ENCODE measurements at regions not wholly inside any gene's neighbourhood (a gene's known extent, or its start where the extent isn't known, plus 50 kb on each side); places are given as distances from the start of the nearest gene placed in this dataset.

DNA sequence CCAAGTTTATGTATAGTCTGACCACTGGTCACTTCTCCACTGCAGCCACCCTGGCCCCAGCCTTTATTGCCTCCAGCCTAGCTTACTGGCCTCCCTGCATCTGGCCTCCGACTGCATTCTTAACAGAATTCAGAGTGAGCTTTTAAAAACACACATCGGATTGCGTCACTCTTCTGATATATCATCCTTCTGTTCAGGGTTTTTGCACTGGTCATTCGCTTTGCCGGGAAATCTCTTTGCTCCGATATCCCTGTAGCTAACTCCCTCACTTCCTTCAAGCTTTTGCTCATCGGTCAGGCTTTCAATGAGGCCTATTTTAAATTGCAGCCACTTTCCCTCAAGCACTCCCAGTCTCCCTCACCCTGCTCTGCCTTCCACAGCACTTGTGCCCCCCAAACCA, 101.6 kb upstream of the DLX2 start:
- no peak for DNase-seq (ENCODE audit: low read depth)

DNA sequence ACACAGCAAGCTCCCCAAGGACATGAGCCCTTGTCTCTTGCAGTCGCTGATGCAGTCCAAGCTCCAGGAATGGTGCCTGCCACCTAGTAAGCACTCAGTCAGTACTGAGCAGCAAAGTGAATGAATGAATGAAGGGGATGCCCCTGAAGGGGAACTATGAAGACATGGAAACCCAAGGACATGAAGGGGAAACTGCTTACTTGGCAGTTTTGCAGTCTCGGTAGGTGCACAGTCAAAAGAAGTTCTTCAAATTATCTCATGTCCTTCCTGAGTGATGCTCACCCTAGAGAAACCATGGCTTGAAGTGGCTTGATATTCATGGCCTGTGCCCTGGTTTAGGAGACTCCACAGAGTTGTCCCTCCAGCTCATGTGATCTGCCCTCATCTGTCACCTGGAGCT, 102.1 kb upstream of the DLX2 start:
- no peak for DNase-seq (ENCODE audit: low read depth)

DNA sequence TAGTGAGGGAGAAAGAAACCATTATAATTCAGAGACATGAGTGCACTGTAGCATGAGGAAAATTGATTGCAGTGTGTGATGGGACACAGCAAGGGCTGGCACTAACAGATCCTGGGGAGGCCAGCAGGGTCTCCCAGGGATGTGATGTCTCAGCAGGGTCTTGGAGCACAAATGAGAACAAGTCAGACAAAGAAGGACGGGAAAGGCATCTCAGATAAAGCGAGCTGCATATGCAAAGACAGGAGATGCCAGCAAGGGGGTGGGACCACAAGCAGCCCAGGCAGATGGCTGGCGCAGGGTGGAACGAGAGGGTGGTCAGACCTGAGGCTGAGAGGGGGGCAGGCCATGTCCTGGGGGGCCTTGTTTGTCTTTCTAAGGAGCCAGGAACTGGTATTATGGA, 102.6 kb upstream of the DLX2 start:
- DNase-seq (ENCODE audit: low read depth), result no peak

DNA sequence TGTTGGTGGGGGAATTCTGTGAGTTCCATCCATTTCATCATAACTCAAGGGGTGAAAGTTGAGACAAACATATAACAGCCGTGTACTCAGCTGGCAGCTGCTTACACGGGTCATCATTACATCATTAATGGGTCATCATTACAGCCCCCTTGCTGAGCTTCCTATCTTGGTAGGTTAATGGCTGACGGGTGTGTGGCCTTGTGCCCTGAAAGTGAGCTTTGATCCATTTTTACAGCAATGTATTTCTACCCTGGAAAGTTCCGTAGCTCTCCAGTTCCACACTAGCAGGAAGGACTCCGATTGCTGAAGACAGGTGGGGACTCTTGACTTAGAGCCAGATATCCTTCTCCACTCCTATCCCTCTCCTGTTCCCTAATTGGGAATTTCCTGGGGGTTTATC, 105.2 kb upstream of the DLX2 start:
- no peak for DNase-seq (ENCODE audit: low read depth)

DNA sequence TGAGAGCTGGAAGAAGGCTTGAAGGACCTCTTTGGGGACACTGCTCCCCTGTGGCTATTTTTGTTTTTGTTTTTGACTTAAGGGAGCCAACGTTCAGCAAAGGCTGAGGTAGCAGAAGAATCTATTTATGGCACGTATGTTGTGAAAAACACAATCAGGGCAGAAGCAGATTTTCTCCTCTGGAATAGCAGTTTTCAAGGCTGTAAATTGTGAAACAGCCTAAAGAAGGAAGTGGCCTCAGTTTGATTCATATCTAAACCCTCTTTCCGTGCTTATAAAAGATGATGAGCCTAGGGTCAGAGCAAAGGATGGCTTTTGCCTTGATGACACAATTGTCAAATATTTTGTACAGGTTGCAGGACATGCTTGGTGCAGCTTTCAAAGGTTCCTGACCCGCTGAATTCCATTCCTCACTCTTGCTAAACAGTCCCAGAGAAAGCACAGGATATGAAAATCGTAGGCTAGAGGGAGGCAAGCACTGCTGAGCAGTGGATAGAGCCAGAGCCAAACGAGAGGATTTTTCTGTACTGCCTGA, 106.2 kb upstream of the DLX2 start:
- no peak for DNase-seq (ENCODE audit: low read depth)

DNA sequence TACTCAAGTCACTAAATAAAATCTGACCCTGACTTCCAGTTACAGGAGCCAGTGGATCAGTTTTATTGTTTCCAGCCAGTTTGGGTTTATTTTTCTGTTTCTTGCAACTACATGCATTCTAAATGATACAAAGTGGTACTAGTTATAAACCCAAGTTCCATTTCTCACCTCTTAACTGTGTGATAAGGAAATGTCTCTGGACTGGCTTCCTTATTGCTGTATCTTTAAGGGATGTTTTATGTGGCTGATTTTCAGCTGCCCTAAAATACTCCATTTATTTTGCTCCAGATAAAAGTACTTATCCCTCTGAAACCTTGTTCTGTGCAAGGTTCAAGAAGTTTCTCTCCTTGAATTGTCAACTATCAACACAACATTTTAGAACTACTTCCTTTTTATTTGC, 107.9 kb upstream of the DLX2 start:
- no peak for DNase-seq (ENCODE audit: low read depth)

DNA sequence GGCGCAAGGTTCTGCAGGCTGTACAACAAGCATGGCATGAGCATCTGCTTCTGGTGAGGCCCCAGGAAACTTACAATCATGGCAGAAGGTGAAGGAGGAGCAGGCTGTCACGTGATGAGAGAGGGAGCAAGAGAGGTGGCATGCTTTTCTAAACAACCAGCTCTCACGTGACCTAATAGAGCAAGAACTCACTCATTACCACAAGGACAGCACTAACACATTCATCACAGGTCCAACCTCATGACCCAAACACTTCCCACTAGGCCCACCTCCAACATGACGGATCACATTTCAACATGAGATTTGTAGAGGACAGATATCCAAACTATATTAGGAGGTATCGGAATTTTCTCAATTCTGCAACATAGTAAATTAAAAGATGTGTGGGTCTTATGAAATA, 108.8 kb upstream of the DLX2 start:
- DNase-seq (ENCODE audit: low read depth), result no peak

DNA sequence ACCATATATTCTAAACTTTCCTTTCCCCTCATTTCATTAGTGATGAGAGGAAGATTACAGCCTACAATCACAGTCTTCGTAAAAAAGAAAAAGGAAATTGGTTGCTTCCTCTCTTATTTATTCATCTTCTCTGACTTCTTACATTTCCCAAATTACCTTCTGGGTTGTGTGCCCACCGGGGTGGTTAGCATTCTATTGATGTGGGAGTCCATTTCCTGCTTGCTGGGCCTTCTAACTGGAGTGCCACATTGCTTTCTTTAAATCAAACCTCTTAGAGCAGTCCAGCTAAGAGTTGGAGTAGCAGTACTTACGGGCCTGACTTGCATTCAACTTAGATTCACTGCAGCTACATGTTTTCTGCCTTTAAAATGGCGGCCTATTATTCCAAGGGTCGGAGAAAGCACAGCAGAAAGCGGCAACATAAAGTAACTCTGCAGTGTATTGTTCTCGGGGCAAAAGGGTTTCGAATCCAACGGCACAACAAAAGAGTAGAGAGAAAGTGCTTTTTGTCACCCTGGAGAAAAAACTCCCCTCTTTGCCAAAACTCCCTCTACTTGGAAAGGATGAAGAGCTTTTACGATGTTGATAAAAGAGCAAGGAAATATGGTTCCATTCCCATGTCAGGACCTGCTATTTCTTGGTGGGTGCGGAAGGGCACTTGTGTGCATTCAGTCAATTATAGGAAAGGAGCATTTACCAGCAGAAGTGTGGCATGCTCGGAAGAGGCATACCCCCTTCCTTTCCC, 110.6 kb upstream of the DLX2 start:
- DNase-seq (ENCODE audit: low read depth), result no peak

DNA sequence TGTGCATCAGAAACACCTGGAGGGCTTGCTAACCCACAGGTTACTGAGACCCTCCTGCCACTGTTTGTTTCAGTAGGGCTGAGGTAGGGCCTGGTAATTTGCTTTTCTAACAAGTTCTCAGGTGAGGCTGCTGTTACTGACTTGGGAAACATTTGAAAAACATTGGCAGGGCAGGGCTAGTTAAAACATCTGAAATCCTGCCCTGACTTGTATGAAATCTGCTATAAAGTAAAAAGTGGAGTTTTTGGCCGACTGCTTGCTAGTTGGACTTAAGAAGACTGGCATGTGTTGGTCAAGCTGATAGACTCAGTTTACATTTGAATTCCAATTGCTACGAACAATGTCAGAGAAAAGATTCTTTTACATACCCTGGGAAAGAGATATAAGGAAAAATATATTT, 111.6 kb upstream of the DLX2 start:
- no peak for DNase-seq (ENCODE audit: low read depth)

DNA sequence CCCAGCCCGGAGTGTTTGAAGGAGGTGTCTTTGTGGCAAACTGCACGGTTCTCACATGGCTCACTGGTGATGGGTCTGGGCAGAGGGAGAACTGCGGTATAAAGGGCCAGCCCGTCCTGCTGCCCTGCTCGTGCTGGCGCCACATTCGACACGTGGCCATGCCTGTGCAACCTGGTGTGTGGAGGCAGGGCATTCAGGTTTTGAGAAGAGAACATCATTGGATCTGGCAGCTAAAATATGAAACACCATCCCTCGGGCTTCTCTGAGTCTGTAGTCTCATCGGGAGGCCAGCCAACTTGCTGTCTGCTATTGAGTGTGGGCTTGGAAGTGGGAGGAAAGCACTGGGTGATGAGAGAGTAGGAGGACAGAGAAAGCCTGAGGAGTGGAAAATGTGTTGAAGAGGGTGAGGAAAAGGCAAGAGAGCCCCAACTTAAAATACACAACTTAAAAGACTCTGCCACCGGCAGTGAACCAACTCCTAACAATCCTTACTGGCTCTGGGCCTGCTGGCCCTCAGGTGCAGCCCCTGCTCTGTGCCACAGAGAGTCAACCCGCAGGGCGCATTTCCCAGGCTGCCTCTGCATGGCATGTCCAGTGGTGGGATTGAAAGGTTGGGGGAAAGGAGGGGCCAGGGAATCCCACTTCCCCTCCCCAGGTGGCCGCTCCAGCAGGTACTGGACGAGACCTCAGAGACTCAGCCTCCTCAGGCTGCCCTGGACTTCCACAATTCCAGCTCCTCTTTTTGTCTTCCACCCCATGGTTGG, 112.7 kb upstream of the DLX2 start:
- DNase-seq (ENCODE audit: low read depth), result no peak

DNA sequence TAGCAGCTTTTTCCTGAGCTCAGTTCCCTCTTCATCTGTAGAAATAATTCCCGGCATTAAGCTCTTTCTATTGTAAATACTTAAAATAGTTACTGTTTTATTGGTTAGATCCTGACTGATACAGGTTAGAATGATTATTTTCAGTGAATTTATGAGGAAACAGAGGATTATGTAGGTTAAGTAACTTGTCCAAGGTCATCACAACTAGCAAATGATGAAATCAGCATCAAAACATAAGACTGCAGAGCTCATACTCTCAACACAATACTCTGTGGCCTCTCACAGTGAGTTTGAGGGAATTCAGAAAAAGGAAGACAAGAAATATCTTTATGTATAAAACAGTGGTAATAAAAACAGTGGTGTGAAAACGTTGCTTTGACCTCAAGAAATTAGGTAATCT, 113.2 kb upstream of the DLX2 start:
- no peak for DNase-seq (ENCODE audit: low read depth)

DNA sequence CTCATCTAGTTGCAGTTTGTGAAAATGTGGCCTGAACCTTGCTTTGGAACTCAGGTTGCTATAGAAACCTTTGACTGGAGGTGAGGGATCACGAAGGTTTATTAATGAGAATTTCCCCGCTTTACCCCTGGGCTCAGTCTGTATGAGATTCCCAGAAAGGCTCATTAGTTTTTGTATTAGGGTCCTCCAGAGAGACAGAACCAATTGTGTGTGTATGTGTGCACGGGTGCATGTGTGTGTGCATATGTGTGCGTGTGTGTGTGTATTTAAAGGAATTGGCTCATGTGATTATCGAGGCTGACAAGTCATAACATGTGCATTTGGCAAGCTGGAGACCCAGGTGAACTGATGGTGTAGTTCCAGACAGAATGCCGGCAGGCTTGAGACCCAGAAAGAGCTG, 113.8 kb upstream of the DLX2 start:
- DNase-seq (ENCODE audit: low read depth), result no peak

DNA sequence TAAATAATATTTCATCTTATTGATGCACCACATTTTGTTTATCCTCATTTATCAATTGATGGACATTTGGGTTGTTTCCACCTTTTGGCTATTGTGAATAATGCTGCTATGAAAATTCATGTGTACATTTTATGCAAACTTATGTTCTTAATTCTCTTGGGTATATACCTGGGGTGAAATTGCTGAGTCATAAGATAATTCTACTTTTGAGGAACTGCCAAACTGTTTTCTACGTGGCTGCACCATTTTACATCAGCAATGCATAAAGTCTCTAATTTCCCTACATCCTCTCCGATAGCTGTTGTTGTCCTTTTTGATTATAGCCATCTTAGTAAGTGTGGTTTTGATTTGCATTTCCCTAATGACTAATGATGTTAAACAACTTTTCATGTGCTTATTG, 116.5 kb upstream of the DLX2 start:
- DNase-seq (ENCODE audit: low read depth), result no peak

DNA sequence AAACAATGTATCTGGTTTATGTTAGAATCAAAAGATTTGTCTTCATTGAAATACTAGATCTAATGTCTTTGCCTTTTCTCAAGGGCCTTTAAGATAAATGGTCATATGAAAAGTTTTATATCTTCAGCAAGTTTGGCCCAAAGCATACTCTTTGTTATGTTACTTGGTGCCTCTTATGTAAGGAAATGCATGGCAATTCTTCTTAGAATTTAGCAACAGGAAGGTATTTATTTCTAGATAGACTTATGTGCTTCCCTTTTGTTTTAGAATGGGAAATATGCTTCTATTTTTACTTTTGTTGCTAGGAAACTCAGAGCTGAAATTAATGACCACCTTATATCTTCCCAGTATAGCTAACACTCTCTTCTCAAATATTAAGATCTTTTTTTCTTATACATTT, 117.4 kb upstream of the DLX2 start:
- no peak for DNase-seq (ENCODE audit: low read depth)

DNA sequence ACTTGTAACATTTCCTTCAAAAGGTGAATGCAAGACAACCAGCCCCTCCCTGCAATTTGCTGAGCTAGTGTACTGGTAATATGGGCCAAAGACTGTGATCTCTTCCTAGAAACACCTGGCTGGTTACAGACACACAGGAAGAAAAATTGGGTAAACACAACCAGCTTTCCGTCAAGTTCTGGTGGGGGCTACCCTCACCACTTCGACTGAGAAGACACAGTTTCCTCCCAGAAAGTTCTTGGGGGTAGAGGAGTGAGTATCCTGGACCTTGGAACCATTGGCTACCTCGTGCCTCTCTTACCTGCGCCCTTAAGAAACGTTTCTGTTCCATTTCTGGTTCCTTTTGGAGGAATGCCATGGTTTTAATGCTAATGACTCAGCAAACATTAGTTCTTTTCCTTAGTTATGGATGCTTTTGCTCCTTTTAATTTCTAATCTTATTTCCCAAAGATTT, 120.9 kb upstream of the DLX2 start:
- no peak for DNase-seq (ENCODE audit: low read depth)

DNA sequence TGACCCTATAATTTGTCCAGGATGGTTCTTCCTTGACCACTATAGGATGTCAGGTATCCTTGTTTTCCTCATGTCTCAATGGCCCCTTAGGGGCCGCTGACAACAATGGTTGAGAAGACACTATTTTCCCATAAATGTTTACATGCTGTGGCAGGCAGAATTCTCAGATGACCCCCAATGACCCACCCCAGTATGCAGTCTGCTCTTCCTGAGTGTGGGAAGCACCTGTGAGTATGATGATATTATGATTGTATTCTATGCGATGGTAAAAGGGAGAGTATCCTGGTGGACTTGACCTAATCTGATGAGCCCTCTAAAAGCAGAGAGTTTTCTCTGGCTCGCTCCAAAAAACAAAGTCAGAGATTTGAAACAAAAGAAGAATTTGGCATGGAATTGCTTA, 123.1 kb upstream of the DLX2 start:
- no peak for DNase-seq (ENCODE audit: low read depth)

DNA sequence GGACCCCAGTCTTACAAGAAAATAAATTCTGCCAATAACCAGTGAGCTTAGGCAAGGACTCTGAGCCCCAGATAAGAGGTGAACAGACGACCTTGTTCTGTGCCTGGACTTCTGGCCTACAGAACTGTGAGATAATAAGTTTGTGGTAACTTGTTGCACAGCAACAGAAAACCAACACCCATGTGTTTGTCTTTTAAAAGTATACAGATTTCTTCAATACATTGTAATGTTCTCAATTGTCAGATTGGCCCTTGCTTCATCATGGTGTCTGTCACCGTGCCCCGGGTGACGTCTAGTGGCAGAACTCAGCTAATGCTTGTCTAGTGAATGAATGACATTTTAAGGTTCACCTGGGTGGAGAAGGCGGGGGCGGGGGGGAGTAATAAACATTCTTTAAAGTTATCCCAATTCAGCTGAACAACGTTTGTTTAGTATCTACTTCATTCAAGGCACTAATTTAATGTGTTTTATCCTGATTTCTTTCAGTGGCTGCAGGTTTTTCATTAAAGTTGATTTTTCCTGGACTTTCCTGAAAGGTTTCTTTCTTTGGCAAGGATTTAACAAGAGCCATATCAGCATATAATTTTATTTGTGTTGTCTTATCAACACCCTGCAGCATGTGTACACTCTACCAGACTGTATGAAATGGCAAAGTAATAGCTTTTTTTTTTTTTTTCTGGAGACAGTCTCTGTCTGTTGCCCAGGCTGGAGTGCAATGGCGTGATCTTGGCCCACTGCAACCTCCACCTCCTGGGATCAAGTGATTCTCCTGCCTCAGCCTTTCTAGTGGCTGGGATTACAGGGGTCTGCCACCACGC, 123.8 kb upstream of the DLX2 start:
- DNase-seq (ENCODE audit: low read depth), result no peak

DNA sequence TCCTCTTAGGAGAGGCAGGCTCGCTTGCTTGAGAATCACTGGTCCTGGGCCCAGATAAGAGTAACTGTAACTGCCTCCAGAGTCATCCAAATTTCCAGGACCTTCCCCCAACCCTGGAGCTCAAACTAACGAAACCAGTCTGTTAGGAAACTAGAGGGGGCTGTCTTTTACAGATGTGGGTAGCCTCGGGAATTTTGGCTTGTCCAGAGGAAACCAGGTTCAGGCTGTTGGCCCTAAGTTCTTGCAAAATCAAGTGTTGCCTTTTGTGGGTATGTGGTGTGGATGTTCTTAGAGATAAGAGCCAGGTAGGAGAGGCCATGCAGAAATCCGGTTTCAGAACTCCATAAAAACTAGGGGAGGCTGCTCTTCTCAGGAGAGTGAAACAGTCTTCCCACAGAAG, 125.0 kb upstream of the DLX2 start:
- no peak for DNase-seq (ENCODE audit: low read depth)

DNA sequence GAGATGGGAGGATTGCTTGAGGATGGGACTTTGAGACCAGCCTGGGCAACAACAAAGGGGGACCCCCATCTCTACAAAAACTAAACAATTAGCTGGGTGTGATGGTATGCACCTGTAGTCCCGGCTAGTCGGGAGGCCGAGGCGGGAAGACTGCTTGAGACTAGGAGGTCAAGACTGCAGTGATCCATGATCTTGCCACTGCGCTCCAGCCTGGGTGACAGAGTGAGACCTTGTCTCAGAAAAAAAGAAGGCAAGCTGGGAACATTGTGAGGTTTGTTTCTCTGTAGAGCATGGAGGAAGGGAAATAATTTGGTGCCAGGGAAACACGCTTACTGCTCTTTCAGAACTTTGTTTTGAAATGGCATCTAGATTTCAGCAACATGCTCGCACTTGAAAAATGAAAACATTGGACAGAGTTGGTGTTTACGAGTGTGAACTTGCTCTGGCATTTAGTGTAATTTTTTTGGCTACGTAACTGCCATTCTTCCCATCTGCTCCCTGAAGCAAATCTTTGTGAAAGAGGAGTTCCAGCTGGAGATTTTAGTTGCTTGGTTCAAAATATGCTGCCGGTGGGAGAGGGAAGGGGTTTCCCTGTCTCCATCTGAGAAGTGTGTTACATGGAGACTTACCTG, 125.6 kb upstream of the DLX2 start:
- DNase-seq (ENCODE audit: low read depth), result no peak

DNA sequence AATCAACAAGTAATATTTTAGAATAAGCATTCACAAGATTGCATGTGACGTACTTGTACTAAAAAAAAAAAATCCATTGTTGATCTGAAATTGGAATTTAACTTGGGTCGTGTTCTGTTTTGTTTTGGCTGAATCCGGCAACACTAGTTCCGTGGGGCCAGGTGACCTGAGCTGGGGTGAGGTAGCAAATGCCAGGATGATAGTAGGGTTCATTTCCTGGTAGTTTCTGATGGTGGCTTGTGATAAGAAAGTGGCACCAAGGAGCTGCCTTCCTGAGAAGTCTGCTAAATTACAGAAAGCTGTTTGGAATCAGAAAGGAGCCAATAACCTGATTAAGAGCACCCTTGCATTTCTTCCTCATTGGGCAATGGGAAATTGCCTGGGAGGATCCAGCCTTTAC, 126.4 kb upstream of the DLX2 start:
- DNase-seq (ENCODE audit: low read depth), result no peak

DNA sequence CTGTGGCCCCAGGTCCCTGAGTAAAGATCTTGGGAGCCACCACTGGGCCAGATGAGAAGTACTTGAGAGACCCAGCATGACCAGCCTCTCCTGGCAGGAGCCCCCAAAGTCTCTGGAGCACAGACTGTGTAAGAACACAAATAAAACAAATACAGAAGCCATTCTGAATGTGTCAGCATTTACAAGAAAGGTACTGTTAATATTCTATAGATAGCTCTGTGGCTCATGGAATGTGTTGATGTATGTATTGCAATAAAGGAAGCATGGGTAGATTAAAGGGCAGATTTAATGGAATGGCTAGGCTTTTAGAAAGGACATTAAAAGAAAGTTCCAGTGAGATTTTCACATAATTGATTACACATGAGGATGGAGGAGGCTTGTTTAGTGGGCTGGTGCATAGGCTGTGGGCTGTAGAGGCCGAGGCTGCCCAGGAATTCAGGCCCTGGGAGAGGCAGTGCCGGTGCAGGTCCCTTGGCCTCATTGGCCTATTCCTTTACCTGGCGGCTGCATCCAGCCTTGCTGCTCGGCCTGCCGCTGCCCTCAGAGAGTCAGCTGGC, 127.7 kb upstream of the DLX2 start:
- no peak for DNase-seq (ENCODE audit: low read depth)

DNA sequence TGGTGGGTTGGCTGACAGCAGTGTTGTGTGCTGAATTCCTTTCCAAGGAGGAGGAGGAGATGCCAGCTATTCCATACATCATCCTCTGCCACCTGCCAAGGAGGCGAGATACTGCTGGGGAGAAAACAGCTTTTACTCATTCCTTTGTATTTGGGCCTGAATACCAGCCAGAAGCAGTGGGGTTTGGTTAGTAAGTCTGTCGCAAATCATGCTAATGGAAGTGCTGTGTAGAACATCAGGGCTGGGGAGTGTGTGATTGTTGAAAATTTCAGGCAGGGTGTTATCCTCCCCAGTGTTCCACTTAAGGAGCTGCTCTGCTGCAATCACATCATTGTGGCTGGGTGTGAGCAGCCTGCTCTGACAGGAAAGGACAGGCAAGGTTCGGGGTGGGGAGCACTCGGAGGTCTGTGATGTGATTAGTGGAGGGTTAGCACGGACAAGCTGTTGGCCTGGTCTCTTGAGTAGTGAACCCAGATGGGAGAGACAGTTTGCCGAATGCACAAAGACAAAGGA, 128.2 kb upstream of the DLX2 start:
- no peak for DNase-seq (ENCODE audit: low read depth)

Data from stimulated activated CD4-positive, alpha-beta T cell treated with anti-CD3 and anti-CD28 coated beads, Interleukin-2, amount 100 ng/mL, for 4 hours (primary cell).